ENCODE measurements at regions not wholly inside any gene's neighbourhood (a gene's known extent, or its start where the extent isn't known, plus 50 kb on each side); places are given as distances from the start of the nearest gene placed in this dataset.

GRCh38 chr11:70002433-70002832, 75.7 kb upstream of the ANO1 start:
- DNase-seq, result no peak

GRCh38 chr11:70005107-70005818, 72.9 kb upstream of the ANO1 start:
- DNase-seq, result no peak

- no peak for DNase-seq
Measured at GRCh38 chr11:70007796-70008195, 70.3 kb upstream of the ANO1 start.

DNA sequence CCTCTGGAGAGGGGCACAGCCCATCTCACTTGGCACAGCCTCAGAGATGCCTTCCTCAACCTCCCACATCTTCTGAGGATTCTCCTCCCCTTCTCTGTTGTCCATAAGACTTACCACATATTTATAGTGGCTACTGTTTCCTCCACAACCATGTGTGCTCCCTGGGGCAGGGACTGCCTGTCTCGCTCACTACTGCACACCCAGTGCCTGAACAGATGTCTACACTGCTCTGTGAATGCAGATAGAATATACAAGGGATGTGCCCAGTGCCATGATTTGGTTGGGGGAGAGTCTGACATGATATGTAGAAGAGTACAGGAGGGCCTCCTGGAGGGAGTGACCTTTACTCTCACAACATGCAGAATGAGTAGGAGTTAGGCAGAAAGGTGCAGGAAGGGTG, 67.3 kb upstream of the ANO1 start:
- DNase-seq, result no peak

DNA sequence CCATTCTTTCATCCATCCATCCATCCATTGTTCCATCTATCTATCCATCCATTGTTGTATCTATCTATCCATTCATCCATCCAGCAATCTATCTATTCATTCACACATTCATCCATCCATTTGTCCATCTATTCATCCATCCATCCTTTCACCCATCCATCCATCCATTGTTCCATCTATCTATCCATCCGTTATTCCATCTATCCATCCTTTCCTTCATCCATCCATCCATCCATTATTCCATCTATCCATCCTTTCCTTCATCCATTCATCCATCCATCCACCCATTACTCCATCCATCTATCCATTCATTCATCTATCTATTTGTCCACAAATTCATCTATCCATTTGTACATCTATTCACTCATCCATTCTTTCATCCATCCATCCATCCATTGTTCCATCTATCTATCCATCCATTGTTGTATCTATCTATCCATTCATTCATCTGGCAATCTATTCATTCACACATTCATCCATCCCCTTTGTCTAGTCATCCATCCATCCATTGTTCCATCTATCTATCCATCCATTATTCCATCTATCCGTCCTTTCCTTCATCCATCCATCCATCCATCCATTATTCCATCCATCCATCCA, 65.9 kb upstream of the ANO1 start:
- no peak for DNase-seq

DNA sequence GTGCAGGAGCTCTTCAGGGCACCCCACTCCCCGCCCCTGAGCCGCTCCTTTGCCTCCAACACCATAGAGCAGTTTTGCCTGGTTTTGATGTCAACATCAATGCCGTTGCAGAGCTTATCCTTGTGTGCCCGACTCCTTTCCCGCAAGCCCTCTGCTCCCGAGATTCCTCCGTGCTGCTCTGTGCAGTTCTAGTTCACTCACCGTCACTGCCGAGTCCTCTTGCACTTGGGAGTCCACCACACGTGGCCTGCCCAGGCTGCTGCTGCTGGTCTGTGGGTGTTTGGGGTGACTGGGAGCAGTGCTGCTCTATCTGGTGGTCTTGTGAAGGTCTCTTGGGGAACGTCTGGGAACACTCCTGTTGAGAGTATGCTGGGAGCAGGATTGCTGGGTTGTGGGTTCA, 63.8 kb upstream of the ANO1 start:
- DNase-seq, result no peak

DNA sequence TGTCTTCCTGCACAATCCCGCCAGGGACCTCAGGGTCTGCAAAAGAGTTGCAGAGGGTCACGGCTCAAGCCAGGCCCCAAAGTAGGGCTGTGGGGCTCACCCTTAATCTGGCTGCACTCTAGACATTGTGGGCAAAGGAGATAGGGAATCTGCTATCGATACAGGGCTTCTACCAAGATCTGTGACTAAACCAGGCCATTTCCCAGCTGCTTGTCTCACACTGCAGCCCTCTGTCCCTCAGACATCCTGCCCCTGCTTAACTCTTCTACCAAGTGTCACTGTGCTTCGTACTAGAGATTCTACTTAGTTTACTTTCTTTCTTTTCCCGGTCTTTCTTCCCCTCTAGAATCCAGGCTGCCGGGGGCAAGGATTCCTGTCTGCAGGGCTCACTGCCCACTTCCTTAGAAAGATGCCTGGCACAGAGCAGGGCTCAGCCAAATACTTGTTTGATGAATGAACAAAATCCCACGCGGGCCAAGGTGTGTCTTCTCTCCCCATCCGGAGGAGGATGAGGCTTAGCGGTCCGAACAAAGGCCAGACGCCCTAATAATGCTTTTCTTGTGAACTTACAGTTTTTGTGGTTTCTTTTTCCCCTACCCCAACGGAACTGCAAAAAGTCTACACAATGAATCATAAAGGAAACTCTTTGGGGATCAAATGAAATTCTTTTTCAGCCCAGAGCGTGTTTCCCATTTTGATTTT, 61.3 kb upstream of the ANO1 start:
- no peak for DNase-seq

GRCh38 chr11:70018816-70019215, 59.3 kb upstream of the ANO1 start:
- no peak for DNase-seq

GRCh38 chr11:70019576-70020011, 58.5 kb upstream of the ANO1 start:
- DNase-seq, result no peak

DNA sequence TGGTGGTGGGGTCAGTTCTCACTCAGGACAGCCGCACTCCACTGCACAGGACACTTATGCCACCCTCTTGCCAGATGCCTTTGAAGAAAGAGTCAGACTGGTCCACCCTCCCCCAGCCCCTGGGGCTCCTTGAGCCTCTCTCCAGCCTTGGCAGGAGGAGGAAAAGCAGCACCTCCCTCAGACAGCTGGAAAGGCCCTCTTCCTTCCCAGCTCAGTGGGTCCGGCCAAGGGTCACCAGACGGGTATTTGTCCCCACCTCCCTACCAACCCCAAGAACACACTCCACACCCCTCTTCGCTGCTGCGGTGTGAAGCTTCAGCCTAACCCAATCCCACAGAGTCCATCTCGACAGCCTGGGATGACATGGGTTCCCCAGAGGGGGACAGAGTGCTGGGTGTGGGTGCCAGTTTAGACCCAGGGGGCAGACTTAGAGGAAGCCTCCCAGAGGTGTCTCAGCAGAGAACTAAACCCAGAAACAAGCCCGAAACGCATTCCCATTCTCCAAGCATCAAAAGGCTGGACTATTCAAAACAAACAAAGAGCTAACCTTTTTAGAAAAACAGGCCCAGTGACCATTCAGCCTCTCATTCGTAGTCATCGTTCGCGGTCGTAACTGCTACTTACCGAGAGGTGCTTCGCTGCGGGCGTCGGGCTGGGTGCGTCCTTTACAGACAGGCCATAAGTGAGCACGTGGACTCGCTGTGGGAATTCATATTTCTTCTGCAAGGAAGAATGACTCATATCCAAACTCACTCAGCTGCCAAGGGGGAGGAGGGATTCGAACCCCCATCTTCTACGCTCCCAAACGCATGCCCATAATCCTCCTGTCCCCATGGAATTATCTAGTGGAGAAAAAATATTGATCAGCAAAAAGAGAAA, 57.5 kb upstream of the ANO1 start:
- no peak for DNase-seq

- DNase-seq, result no peak
Measured at GRCh38 chr11:70021586-70021985, 56.5 kb upstream of the ANO1 start.

DNA sequence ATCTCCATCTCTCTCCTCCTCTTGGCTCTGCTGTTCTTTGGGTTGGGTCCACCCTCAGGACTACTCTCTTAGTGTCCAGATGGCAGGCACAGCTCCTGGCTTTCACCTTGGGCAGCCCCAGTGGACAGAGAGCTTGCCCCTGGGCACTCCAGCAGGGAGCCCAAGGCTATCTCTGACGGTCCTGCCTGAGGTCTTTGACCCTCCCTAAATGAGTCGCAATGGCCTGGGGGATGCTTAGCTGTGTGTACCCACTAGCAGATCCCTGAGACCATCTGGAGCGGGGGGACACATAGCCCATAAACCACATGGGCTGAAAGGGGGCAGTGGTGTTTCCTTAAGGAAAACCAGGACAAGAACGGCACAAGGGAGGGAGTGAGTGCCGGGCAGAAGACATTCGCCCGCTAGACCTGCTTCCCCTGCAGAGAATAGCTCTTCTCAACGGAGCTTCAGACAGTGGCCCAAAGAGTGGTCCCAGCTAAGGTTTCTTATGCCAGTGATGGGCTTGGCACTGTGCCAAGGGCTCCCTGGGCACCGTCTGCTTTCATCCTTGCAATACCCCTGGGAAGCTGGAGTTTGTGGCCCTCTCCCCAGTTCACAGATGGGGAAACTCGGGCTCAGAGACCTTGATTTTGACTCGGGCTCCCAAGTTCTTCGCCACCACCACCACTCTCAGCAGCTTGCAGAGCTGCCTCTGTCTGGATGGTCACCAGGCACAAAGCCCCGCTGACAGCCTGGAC, 53.9 kb upstream of the ANO1 start:
- DNase-seq, result no peak

GRCh38 chr11:70024773-70025045, 53.4 kb upstream of the ANO1 start:
- no peak for DNase-seq

GRCh38 chr11:70025308-70025707, 52.8 kb upstream of the ANO1 start:
- DNase-seq, result no peak

- no peak for DNase-seq
Measured at GRCh38 chr11:70026012-70026411, 52.1 kb upstream of the ANO1 start.

GRCh38 chr11:70026726-70027125, 51.4 kb upstream of the ANO1 start:
- no peak for DNase-seq

DNA sequence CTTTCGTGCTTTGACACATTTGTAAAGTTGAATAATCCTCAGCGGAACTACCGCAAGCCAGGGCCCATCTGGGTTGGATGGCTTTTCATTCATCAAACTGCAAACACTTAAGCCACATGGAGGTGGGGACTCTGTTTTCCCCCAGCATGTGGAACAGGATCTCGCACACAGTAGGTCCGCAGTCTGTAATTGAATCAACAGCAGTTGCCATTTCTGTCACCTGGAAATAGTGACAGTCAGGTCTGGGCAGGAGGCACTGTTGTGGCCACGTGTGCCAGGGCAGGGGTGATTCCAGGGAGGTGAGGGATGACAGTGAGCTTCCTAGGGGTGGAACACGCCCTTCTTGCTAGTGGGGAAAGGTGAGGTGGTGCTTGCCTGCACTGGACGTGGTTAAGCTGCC, 50.7 kb upstream of the ANO1 start:
- DNase-seq, result no peak

- DNase-seq, result no peak
Measured at GRCh38 chr11:70028147-70028855, 49.8 kb upstream of the ANO1 start.

Data from CD4-positive, alpha-beta T cell treated with Interleukin-10 for 1 hour (primary cell).